ENCODE measurements at regions not wholly inside any gene's neighbourhood (a gene's known extent, or its start where the extent isn't known, plus 50 kb on each side); places are given as distances from the start of the nearest gene placed in this dataset.

GRCh38 chrX:140157143-140157542, 191.8 kb upstream of the CXorf66 start:
- no TSS peak for BruUV-seq (replicated peaks)
- CTCF ChIA-PET = no interaction called here
- no peak overlapping the region for H3K4me3 ChIP-seq (ENCODE audit: low read depth, low read length, poor library complexity, severe bottlenecking)
- H3K27ac ChIP-seq (ENCODE audit: low read depth, low read length, poor library complexity, severe bottlenecking) = no peak overlapping the region
- no peaks in the 10 kb centered on the region for H3K27me3 ChIP-seq (replicated peaks; ENCODE audit: insufficient read depth, low read depth, low read length, poor library complexity)
- no peaks in the 10 kb centered on the region for H3K4me1 ChIP-seq (ENCODE audit: insufficient read depth, low read length, poor library complexity, severe bottlenecking)
- DNase-seq (ENCODE audit: low spot score) = no peak
- no peak for TF ChIP-seq CTCF (conservative IDR thresholded peaks at IDR 0.05; ENCODE audit: low read depth, low read length)
- no peak for TF ChIP-seq EZH2 (IDR thresholded peaks at IDR 0.05; ENCODE audit: borderline replicate concordance, low read depth, low read length, poor library complexity, severe bottlenecking)
- POLR2A ChIA-PET (ENCODE audit: low non-redundant PET) = no interaction called here
- H3K9me3 ChIP-seq (ENCODE audit: low read depth, low read length, poor library complexity, severe bottlenecking) = no peaks in the 10 kb centered on the region
- no peaks in the 10 kb centered on the region for H3K36me3 ChIP-seq (ENCODE audit: insufficient read depth, low read length, poor library complexity, severe bottlenecking)
- intact Hi-C loops (cut with micrococcal nuclease; ENCODE audit: unreplicated experiment) = no loop called here

- Histone ChIP-seq H3K27ac (ENCODE audit: low read depth, low read length, poor library complexity, severe bottlenecking) (no peak overlapping the region), H3K9me3 (ENCODE audit: low read depth, low read length, poor library complexity, severe bottlenecking) (no peaks in the 10 kb centered on the region), H3K4me3 (ENCODE audit: low read depth, low read length, poor library complexity, severe bottlenecking) (no peak overlapping the region), H3K27me3 (replicated peaks; ENCODE audit: insufficient read depth, low read depth, low read length, poor library complexity) (no peaks in the 10 kb centered on the region), H3K4me1 (ENCODE audit: insufficient read depth, low read length, poor library complexity, severe bottlenecking) (no peaks in the 10 kb centered on the region), H3K36me3 (ENCODE audit: insufficient read depth, low read length, poor library complexity, severe bottlenecking) (no peaks in the 10 kb centered on the region)
- DNase-seq (ENCODE audit: low spot score) = no peak
- TF ChIP-seq CTCF (conservative IDR thresholded peaks at IDR 0.05; ENCODE audit: low read depth, low read length) = no peak
- TF ChIP-seq EZH2 (IDR thresholded peaks at IDR 0.05; ENCODE audit: borderline replicate concordance, low read depth, low read length, poor library complexity, severe bottlenecking) = no peak
- no TSS peak for BruUV-seq (replicated peaks)
- POLR2A ChIA-PET (ENCODE audit: low non-redundant PET) = no interaction called here
- CTCF ChIA-PET = no interaction called here
- intact Hi-C loops (cut with micrococcal nuclease; ENCODE audit: unreplicated experiment) = no loop called here
Measured at GRCh38 chrX:140151316-140151715, 186.0 kb upstream of the CXorf66 start.

- no peak for DNase-seq (ENCODE audit: low spot score)
- CTCF ChIA-PET = no interaction called here
- no TSS peak for BruUV-seq (replicated peaks)
- TF ChIP-seq CTCF (conservative IDR thresholded peaks at IDR 0.05; ENCODE audit: low read depth, low read length) (0 out of 2 replicates have a peak, but pooled peaks have one; percentile 25), EZH2 (IDR thresholded peaks at IDR 0.05; ENCODE audit: borderline replicate concordance, low read depth, low read length, poor library complexity, severe bottlenecking) (no peak)
- POLR2A ChIA-PET (ENCODE audit: low non-redundant PET) = no interaction called here
- Histone ChIP-seq H3K4me1 (ENCODE audit: insufficient read depth, low read length, poor library complexity, severe bottlenecking) (no peaks in the 10 kb centered on the region), H3K9me3 (ENCODE audit: low read depth, low read length, poor library complexity, severe bottlenecking) (no peaks in the 10 kb centered on the region), H3K36me3 (ENCODE audit: insufficient read depth, low read length, poor library complexity, severe bottlenecking) (no peaks in the 10 kb centered on the region), H3K4me3 (ENCODE audit: low read depth, low read length, poor library complexity, severe bottlenecking) (no peak overlapping the region), H3K27ac (ENCODE audit: low read depth, low read length, poor library complexity, severe bottlenecking) (no peak overlapping the region), H3K27me3 (replicated peaks; ENCODE audit: insufficient read depth, low read depth, low read length, poor library complexity) (no peaks in the 10 kb centered on the region)
- intact Hi-C loops (cut with micrococcal nuclease; ENCODE audit: unreplicated experiment) = no loop called here
Measured at GRCh38 chrX:140149761-140150160, 184.4 kb upstream of the CXorf66 start.
